H1 (cell line): ENCODE measurements at regions not wholly inside any gene's neighbourhood (a gene's known extent, or its start where the extent isn't known, plus 50 kb on each side); places are given as distances from the start of the nearest gene placed in this dataset.

ENCODE experiments used
- BCL11A ChIP-seq, 2 experiments: IDR thresholded peaks; one replicate each; pipeline ENCODE4 v1.6.1; 2011; ENCODE audit warnings: low read depth in 2 of 2, low read length in 2 of 2, mild to moderate bottlenecking in 2 of 2
- CHD7 ChIP-seq: fragments of 300-600 bp; sonication (generic); IDR thresholded peaks from 2 replicates; pipeline ENCODE4 v1.7.1; 2012; ENCODE audit warnings: low read length, moderate library complexity, mild to moderate bottlenecking, inconsistent platforms; ENCODE audit not compliant: insufficient replicate concordance
- KDM1A ChIP-seq: fragments of 200-600, 300-600 bp; sonication (generic); IDR thresholded peaks from 2 replicates; pipeline ENCODE4 v1.7.1; 2016; ENCODE audit warnings: mild to moderate bottlenecking, low read length, borderline replicate concordance
- SUZ12 ChIP-seq: fragments of 200-600 bp; sonication (generic); IDR thresholded peaks from 2 replicates; pipeline ENCODE4 v1.6.1; 2012; ENCODE audit warnings: mild to moderate bottlenecking, inconsistent platforms, low read length, moderate library complexity, mixed read lengths

- TF ChIP-seq SUZ12 = no peak
- no peak for TF ChIP-seq KDM1A
- no peak for TF ChIP-seq BCL11A (IDR thresholded peaks at IDR 0.05; ENCODE audit: low read depth in 2 of 2, low read length in 2 of 2)
- no peak for TF ChIP-seq CHD7
Measured at GRCh38 chrX:16304751-16305150, 137.5 kb downstream of the MAGEB17 start (continued).
